Transverse colon (tissue), 4 donors: ENCODE measurements at regions not wholly inside any gene's neighbourhood (a gene's known extent, or its start where the extent isn't known, plus 50 kb on each side); places are given as distances from the start of the nearest gene placed in this dataset.

ENCODE experiments used
- CTCF ChIP-seq, 5 experiments: fragments of 200-600 bp in 3 of 5; fragments of 450-650 bp in 2 of 5; sonication (generic) in 3 of 5; IDR thresholded peaks; 1 replicate in 2 of 5; 2 replicates in 3 of 5; pipeline ENCODE4 v1.5.1; 2016 to 2017; ENCODE audit warnings: antibody characterized with exemption in 5 of 5, inconsistent platforms in 3 of 5, mild to moderate bottlenecking in 2 of 5, moderate library complexity in 1 of 5
- EP300 ChIP-seq: sonication (generic); formaldehyde crosslinking; IDR thresholded peaks from one replicate; pipeline ENCODE4 v1.6.1; 2017; ENCODE audit warnings: antibody characterized with exemption, low read depth
- POLR2A ChIP-seq: fragments of 450-650 bp; IDR thresholded peaks from one replicate; pipeline ENCODE4 v1.6.1; 2016; ENCODE audit warnings: antibody characterized with exemption, mild to moderate bottlenecking, moderate library complexity
- POLR2AphosphoS5 ChIP-seq, 3 donors: sonication (generic); formaldehyde crosslinking; IDR thresholded peaks; one replicate each; pipeline ENCODE4 v1.6.1; 2016; ENCODE audit warnings: antibody characterized with exemption in 3 of 3

- TF ChIP-seq CTCF (IDR thresholded peaks at IDR 0.05), result no peak
- no peak for TF ChIP-seq POLR2AphosphoS5 (IDR thresholded peaks at IDR 0.05)
- no peak for TF ChIP-seq EP300
- no peak for TF ChIP-seq POLR2A
These were observed 986.0 kb downstream of the DSC3 start for GRCh38 chr18:30056528-30056927.
